GDM1 (cell line): ENCODE measurements at regions not wholly inside any gene's neighbourhood (a gene's known extent, or its start where the extent isn't known, plus 50 kb on each side); places are given as distances from the start of the nearest gene placed in this dataset.
A peak's percentile ranks its signal among the peaks of the same experiment; 100 is the strongest.
"Not testable (repeated sequence)": the region's sequence is repeated elsewhere in the genome, so short reads cannot be mapped to it uniquely, and the experiment has no call there.

ENCODE experiments used
- DNase-seq: peaks from one replicate; lab custom pipeline; 2025; lab: John Stamatoyannopoulos, UW

- no peak for DNase-seq
Observed at GRCh38 chr6:122859676-122860075, 70.6 kb downstream of the SMPDL3A start.

GRCh38 chr6:122861594-122861993 lies 72.5 kb downstream of the SMPDL3A start:
- no peak for DNase-seq

GRCh38 chr6:122868137-122868536 lies 79.1 kb downstream of the SMPDL3A start:
- DNase-seq: no peak

- DNase-seq: peak; percentile 44
Observed at GRCh38 chr6:122869437-122870024, 80.5 kb downstream of the SMPDL3A start.

- DNase-seq: no peak
Observed at GRCh38 chr6:122871079-122871478, 82.0 kb downstream of the SMPDL3A start.

GRCh38 chr6:122872311-122872710 lies 83.3 kb downstream of the SMPDL3A start:
- DNase-seq: no peak

GRCh38 chr6:122877302-122877701 lies 88.2 kb downstream of the SMPDL3A start:
- no peak for DNase-seq

GRCh38 chr6:122878796-122879195 lies 89.7 kb downstream of the SMPDL3A start:
- DNase-seq: no peak

GRCh38 chr6:122886481-122886880 lies 97.4 kb downstream of the SMPDL3A start:
- no peak for DNase-seq

GRCh38 chr6:122887941-122888340 lies 98.9 kb downstream of the SMPDL3A start:
- no peak for DNase-seq

- not testable (repeated sequence) for DNase-seq
Observed at GRCh38 chr6:122888680-122889079, 99.6 kb downstream of the SMPDL3A start.

GRCh38 chr6:122890250-122890649 lies 101.2 kb downstream of the SMPDL3A start:
- no peak for DNase-seq

GRCh38 chr6:122894791-122895190 lies 101.2 kb upstream of the CLVS2 start:
- DNase-seq: no peak

GRCh38 chr6:122902326-122902725 lies 93.7 kb upstream of the CLVS2 start:
- DNase-seq: no peak

GRCh38 chr6:122903266-122903915 lies 92.6 kb upstream of the CLVS2 start:
- DNase-seq: no peak

GRCh38 chr6:122904166-122904565 lies 91.9 kb upstream of the CLVS2 start:
- no peak for DNase-seq

GRCh38 chr6:122913558-122913957 lies 82.5 kb upstream of the CLVS2 start:
- no peak for DNase-seq

- DNase-seq: no peak
Observed at GRCh38 chr6:122918714-122919113, 77.3 kb upstream of the CLVS2 start.

GRCh38 chr6:122930252-122931180 lies 65.5 kb upstream of the CLVS2 start:
- no peak for DNase-seq

- no peak for DNase-seq
Observed at GRCh38 chr6:122931916-122932315, 64.1 kb upstream of the CLVS2 start.

GRCh38 chr6:122944936-122945335 lies 51.1 kb upstream of the CLVS2 start:
- not testable (repeated sequence) for DNase-seq
